ENCODE measurements at regions not wholly inside any gene's neighbourhood (a gene's known extent, or its start where the extent isn't known, plus 50 kb on each side); places are given as distances from the start of the nearest gene placed in this dataset.

- no peak for DNase-seq
- no peak overlapping the region for H3K27ac Mint-ChIP-seq
- Histone ChIP-seq H3K9me3 (replicated peaks in 1 of 2; ENCODE audit: control insufficient read depth in 1 of 2, insufficient read depth in 1 of 2, low read length in 2 of 2) (no peaks in the 10 kb centered on the region), H4K20me1 (ENCODE audit: insufficient read depth, low read length) (no peaks in the 10 kb centered on the region), H3K27me3 (ENCODE audit: control insufficient read depth in 2 of 2, insufficient read depth in 2 of 2, low read length in 2 of 2) (no peaks in the 10 kb centered on the region), H3K4me1 (ENCODE audit: control insufficient read depth in 1 of 2, insufficient read depth in 2 of 2, low read length in 2 of 2) (no peaks in the 10 kb centered on the region), H3K79me2 (ENCODE audit: insufficient read depth, low read length) (no peaks in the 10 kb centered on the region), H3K9ac (ENCODE audit: insufficient read depth, low read length, poor library complexity, severe bottlenecking) (no peak overlapping the region), H2AFZ (ENCODE audit: insufficient read depth, low read depth, low read length, poor library complexity, severe bottlenecking) (no peak overlapping the region), H3K4me3 (replicated peaks in 1 of 3; ENCODE audit: low read depth in 2 of 3, low read length in 3 of 3) (no peak overlapping the region), H3K36me3 (replicated peaks in 1 of 2; ENCODE audit: control insufficient read depth in 1 of 2, insufficient read depth in 2 of 2, low read length in 2 of 2) (no peaks in the 10 kb centered on the region), H3K4me2 (replicated peaks; ENCODE audit: extremely low read depth, low read length, poor library complexity, severe bottlenecking) (no peak overlapping the region), H3K27ac (ENCODE audit: low read depth in 1 of 2, low read length in 2 of 2) (no peak overlapping the region)
- H3K4me3 Mint-ChIP-seq = no peak overlapping the region
- H3K9me3 Mint-ChIP-seq = peaks cover 0 to 7% (median 0%) of the 10 kb centered on the region in 7 donors
- intact Hi-C loops (cut with micrococcal nuclease) = no loop called here
- peaks cover 0 to 2% (median 0%) of the 10 kb centered on the region in 3 donors for H3K27me3 Mint-ChIP-seq (ENCODE audit: low read depth in 3 of 3)
- TF ChIP-seq, protein P1, sequence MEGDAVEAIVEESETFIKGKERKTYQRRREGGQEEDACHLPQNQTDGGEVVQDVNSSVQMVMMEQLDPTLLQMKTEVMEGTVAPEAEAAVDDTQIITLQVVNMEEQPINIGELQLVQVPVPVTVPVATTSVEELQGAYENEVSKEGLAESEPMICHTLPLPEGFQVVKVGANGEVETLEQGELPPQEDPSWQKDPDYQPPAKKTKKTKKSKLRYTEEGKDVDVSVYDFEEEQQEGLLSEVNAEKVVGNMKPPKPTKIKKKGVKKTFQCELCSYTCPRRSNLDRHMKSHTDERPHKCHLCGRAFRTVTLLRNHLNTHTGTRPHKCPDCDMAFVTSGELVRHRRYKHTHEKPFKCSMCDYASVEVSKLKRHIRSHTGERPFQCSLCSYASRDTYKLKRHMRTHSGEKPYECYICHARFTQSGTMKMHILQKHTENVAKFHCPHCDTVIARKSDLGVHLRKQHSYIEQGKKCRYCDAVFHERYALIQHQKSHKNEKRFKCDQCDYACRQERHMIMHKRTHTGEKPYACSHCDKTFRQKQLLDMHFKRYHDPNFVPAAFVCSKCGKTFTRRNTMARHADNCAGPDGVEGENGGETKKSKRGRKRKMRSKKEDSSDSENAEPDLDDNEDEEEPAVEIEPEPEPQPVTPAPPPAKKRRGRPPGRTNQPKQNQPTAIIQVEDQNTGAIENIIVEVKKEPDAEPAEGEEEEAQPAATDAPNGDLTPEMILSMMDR (IDR thresholded peaks at IDR 0.05) = no peak
- H3K4me1 Mint-ChIP-seq = no peaks in the 10 kb centered on the region
- no peaks in the 10 kb centered on the region for H3K36me3 Mint-ChIP-seq
Measured at GRCh38 chrX:14357314-14357713, 172.0 kb upstream of the GLRA2 start.

- intact Hi-C loops (cut with micrococcal nuclease) = no loop called here
- Mint-ChIP-seq H3K27me3 (ENCODE audit: low read depth in 3 of 3) (peaks cover 0 to 2% (median 0%) of the 10 kb centered on the region in 3 donors), H3K27ac (no peak overlapping the region), H3K36me3 (no peaks in the 10 kb centered on the region), H3K4me3 (no peak overlapping the region), H3K9me3 (peaks cover 0 to 7% (median 0%) of the 10 kb centered on the region in 7 donors), H3K4me1 (no peaks in the 10 kb centered on the region)
- no peaks in the 10 kb centered on the region for H3K36me3 ChIP-seq (replicated peaks in 1 of 2; ENCODE audit: control insufficient read depth in 1 of 2, insufficient read depth in 2 of 2, low read length in 2 of 2)
- H3K27me3 ChIP-seq (ENCODE audit: control insufficient read depth in 2 of 2, insufficient read depth in 2 of 2, low read length in 2 of 2) = no peaks in the 10 kb centered on the region
- no peaks in the 10 kb centered on the region for H4K20me1 ChIP-seq (ENCODE audit: insufficient read depth, low read length)
- no peak overlapping the region for H2AFZ ChIP-seq (ENCODE audit: insufficient read depth, low read depth, low read length, poor library complexity, severe bottlenecking)
- H3K4me1 ChIP-seq (ENCODE audit: control insufficient read depth in 1 of 2, insufficient read depth in 2 of 2, low read length in 2 of 2) = no peaks in the 10 kb centered on the region
- no CpG with 5 or more reads among the region's 1 CpG for WGBS (ENCODE audit: insufficient coverage)
- TF ChIP-seq, protein P1 (IDR thresholded peaks at IDR 0.05) = no peak
- no peaks in the 10 kb centered on the region for H3K9me3 ChIP-seq (replicated peaks in 1 of 2; ENCODE audit: control insufficient read depth in 1 of 2, insufficient read depth in 1 of 2, low read length in 2 of 2)
- H3K9ac ChIP-seq (ENCODE audit: insufficient read depth, low read length, poor library complexity, severe bottlenecking) = no peak overlapping the region
- DNase-seq = no peak
- no peak overlapping the region for H3K4me2 ChIP-seq (replicated peaks; ENCODE audit: extremely low read depth, low read length, poor library complexity, severe bottlenecking)
- no peak overlapping the region for H3K4me3 ChIP-seq (replicated peaks in 1 of 3; ENCODE audit: low read depth in 2 of 3, low read length in 3 of 3)
- H3K27ac ChIP-seq (ENCODE audit: low read depth in 1 of 2, low read length in 2 of 2) = no peak overlapping the region
- no peaks in the 10 kb centered on the region for H3K79me2 ChIP-seq (ENCODE audit: insufficient read depth, low read length)
Measured at GRCh38 chrX:14356401-14356800, 172.9 kb upstream of the GLRA2 start.

Data from CD14-positive monocyte (primary cell).